PC-9 (cell line): ENCODE measurements at regions not wholly inside any gene's neighbourhood (a gene's known extent, or its start where the extent isn't known, plus 50 kb on each side); places are given as distances from the start of the nearest gene placed in this dataset.

ENCODE experiments used
- EZH2 ChIP-seq: fragments of 200-600 bp; sonication (generic); IDR thresholded peaks from 2 replicates; pipeline ENCODE4 v1.8.0; 2017; ENCODE audit warnings: antibody characterized with exemption, low read depth
- TF ChIP-seq, protein P1 (sequence below): fragments of 200-600 bp; sonication (generic); conservative IDR thresholded peaks from 2 replicates; pipeline ENCODE4 v1.6.1; 2017; ENCODE audit warnings: mixed run types, antibody characterized with exemption, mild to moderate bottlenecking, moderate library complexity

DNA sequence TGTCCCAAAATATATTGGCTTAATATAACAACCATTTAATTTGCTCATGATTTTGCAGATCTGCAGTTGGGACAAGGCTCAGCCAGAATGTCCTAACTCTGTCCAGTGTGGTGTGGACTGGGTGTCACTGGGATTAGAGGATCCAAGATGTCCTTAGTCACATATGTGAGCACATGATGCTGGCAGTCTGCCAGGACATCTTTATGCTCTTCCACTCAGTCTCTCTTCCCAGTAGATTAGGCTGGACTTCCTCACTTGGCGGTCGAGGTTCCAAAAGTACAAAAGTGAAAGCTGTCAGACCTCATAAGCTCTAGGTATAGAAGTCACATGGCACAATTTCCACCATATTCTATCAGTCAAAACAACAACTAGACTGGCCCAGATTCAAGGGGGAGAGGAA lies 167.9 kb upstream of the NTF3 start:
- TF ChIP-seq, protein P1, sequence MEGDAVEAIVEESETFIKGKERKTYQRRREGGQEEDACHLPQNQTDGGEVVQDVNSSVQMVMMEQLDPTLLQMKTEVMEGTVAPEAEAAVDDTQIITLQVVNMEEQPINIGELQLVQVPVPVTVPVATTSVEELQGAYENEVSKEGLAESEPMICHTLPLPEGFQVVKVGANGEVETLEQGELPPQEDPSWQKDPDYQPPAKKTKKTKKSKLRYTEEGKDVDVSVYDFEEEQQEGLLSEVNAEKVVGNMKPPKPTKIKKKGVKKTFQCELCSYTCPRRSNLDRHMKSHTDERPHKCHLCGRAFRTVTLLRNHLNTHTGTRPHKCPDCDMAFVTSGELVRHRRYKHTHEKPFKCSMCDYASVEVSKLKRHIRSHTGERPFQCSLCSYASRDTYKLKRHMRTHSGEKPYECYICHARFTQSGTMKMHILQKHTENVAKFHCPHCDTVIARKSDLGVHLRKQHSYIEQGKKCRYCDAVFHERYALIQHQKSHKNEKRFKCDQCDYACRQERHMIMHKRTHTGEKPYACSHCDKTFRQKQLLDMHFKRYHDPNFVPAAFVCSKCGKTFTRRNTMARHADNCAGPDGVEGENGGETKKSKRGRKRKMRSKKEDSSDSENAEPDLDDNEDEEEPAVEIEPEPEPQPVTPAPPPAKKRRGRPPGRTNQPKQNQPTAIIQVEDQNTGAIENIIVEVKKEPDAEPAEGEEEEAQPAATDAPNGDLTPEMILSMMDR: no peak
- no peak for TF ChIP-seq EZH2
